HG03378 (cell line): ENCODE measurements at regions not wholly inside any gene's neighbourhood (a gene's known extent, or its start where the extent isn't known, plus 50 kb on each side); places are given as distances from the start of the nearest gene placed in this dataset.

Experiments
- ATAC-seq: cut with Tn5 transposase; IDR thresholded peaks from one replicate; pipeline ENCODE4 v1.9.1; 2021; ENCODE audit warnings: mild to moderate bottlenecking, moderate library complexity; ENCODE audit not compliant: unreplicated experiment

DNA sequence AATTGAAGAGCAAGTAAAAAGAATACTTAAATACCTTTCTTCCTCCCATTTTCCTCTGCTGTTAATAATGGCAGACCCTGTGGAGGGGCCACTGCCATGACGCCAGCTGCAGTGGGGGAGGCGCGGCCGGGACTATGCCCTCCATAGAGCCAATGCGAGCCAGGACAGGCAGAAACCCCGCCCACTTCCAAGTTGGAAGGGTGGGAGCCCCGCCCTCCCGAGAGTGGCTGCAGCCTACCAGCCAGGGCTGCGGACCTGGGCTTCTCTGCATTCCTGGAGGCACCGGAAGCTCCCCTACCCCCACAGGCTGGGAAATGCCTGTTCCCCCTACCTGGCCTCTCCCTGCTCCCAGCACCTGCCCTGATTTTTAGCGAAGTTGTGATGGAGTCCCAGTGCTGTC is 439.4 kb upstream of the CDH19 start:
- no peak for ATAC-seq

DNA sequence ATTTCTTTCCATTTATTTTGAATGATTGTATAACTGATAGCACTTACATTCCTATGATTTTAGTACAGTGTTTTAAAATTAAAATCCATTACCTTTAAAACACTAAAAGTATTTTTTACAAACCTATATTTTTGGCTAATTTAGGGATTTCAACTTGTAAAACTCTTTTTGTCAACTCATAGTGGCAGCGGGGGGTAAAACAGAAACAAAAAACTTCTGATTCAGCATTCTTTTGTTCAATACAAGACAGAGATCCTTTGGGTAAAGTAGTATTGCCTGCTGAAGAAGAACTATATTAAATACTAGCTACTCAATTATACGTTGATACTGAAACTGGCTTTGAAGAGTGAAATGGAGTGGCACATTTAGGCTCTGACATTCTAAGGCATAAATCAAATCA is 437.4 kb upstream of the CDH19 start:
- no peak for ATAC-seq

DNA sequence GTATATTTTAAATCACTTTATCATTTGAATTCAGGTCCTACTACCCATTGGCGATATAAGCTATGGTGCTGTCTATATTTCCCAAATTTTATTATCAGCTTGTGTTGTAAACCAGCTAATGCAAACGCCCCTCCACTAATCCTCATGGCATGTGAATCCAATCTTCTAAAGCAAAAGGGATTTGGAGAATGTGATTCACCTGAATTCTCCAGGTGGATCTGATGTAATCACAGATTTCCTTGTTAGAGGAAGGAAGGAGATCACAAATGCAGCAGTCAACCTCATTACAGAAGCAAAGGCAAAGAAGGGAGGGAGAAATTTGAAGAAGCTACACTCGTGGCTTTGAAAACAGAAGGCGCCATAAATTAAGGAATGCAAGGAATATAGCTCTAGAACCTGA is 431.1 kb upstream of the CDH19 start:
- ATAC-seq = no peak

DNA sequence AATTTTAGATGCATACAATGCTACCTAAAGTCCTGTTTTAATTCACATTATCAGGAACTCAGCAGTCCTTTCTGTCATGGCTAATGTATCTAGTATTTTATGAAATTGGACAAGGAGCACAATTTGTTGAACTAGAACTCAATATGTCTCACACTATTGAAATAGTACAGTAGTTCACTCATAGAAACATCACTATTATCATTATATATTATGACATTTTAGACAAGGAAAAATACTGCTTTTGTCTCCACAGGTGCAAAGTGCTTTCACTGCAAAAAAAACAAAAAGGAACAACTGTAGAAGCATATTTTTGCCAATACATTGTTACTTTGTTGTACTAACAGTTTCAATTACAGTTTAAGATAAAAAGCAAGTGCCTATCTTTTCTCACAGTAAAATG is 419.2 kb upstream of the CDH19 start:
- ATAC-seq = no peak

DNA sequence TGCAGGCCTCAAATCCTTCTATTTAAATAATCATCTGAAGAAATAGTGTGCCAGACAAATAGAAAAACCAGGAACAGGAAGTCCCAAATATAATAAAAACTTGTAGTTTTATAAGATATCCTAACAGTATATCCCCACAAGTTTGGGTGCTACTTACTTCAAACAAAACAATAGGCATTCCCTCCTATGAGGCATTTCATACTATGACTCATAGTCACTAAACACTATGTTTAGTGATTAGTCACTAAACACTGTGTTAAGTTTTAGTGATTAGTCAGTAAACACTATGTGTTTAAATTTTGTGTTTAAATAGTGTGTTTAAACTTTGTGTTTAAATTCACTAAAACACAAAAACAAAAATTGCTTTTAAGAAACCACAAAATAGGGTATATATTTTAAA is 407.0 kb upstream of the CDH19 start:
- ATAC-seq = no peak

DNA sequence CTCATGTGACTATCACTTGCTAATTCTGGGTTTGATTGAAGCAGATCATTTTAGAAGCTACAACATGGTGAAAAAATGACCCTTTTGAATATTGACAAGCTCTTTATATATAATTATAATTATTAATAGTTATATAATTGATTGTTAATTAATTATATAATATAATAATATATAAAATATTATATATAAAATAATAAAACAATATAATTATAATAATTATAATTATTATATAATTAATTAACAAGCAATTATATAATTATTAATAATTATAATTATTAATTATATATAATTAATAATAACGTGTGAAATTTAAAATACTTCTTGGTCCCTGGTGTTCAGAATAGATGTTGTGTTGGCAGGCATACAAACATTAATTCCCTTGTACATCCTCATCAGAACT is 404.1 kb upstream of the CDH19 start:
- ATAC-seq = no peak

DNA sequence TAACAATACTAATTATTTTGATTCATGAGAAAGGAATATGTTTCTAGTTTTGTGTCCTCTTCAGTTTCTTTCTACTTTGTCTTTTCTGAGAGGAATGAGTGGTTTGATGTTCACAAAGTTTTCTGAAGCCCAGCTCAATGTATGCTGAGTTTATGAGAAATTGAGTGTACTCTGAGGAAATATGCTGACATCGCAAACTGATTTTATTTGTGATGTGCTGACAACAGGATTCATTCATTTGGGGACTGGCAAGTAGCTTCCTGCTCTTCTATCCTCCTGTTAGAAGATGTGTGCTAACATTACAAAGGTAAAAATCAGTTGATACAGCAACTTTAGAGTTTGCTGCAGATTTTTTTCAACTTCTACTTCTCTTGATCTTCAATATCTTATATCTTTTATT is 403.2 kb upstream of the CDH19 start:
- no peak for ATAC-seq

DNA sequence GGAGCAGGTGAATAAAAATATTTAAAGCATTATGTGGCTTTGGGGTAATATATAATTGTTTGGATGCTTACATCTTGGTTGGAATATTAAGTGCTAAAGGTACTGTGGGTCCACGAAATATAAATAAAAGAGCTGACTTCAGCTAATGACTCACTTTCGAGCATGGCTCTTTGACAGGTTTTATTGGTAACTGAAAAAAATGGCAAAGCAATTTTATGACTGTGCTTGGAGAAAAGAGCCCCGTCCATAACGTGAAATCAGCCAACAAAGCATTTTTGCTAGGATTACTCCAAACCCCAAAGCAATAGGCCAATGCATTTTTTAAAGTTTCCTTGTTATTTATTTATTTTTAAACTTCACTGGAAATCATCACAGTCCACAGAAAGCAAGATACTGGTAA is 397.2 kb upstream of the CDH19 start:
- no peak for ATAC-seq

DNA sequence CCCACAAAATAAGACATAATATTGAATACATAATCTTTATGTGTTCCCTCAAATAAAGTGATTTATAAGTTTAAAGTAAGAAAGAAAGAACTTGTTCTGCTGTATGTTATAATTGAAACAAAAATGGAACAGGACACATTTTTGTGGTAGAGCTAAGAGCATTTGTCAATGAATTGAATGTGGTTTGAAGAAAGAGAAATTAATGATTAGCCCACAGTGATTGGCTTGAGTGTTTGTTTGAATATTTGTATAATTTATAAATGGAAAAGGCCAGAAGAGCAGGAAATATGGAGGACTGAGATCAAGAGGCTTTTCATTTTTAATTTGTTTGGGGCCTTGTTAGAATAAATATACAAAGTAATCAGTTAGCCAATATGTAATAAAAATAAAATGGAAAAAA is 395.1 kb upstream of the CDH19 start:
- ATAC-seq = no peak

DNA sequence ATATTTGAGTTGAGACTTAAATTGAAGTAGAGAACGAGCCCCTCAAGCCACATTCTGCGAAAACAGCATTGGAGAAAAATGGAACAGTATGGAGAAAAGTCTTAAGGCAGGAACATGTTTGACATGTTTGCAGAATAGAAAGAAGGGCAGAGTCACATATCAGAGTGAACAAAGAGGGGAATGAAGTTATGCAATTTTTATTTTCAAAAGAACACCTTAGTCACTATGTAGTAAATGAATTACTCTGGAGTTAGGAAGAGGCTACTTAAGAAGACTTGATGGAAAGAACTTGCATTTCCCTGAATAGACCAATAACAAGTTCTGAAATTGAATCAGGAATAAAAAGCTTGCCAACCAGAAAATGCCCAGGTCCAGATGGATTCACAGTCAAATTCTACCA is 391.4 kb upstream of the CDH19 start:
- no peak for ATAC-seq

DNA sequence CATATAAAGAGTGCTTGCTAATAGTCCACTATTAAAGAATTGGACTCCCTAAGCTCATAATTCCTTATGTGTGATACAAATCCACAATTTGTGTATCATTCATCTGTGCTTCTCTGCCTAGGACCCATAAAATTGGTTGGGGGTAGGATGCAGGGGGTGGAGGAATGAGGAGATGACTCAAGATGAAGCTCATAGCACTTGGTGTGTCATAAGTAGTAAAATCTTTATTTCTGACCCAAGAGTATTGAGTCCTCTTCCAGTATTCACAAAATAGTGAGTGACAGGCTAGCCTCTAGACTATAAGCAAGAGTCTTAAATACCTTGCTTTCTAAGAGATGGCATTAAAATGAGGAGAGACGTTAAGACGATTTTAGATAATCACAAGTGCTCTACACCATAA is 390.9 kb upstream of the CDH19 start:
- no peak for ATAC-seq

DNA sequence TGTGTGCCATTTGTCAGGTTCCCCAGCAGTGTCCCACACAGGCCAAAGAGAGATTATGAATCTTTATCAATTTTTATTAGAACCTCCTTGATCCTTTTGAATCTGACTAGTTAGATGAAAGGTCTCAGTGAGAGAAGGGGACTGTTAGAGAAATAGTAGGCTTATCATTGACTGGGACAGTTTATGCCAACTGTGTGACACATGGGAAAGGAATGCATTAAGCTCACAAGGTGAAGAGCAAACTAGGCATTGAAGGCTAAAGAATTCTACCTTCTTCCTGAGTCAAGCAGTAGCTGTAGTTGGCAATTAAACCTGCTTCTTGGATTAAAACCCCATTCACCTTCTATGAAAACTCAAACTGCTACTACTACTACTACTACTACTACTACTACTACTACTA is 389.6 kb upstream of the CDH19 start:
- ATAC-seq = no peak

DNA sequence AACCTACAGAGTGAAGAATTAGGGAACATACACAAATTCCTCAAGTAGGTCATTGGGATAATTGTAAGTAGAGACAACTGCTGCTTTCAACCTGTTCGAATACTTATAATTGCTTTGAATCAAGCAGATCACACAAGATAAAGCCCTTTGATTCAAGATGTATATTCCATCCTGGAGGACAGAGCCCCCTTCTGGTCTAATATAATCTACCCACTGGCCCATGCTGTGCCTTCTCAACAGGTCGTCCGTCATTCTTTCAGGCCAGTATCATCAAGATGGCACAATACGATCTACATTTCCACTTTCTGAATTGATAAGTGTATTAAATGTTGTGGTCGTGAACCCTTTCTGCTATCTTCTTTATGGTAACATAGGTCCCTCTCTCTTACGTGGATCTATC is 387.0 kb upstream of the CDH19 start:
- ATAC-seq = no peak

DNA sequence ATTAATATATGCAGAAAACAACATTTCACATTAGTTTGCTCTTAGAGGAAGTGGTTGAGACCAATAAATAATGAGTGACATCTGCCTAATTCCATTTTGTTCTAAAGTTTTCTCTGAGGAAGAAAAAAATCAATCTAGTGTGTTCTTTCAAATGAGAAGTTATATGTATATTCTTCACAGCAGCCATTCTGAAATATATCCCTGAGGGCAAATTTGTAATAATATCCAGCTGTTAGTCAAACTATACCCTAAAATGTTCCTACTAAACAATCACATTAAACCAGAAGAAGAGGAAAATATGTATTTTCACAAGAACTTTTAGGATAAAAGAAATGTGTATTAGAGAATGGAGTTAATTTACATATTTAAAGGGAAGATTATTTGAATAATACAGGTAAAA is 375.1 kb upstream of the CDH19 start:
- ATAC-seq = no peak

DNA sequence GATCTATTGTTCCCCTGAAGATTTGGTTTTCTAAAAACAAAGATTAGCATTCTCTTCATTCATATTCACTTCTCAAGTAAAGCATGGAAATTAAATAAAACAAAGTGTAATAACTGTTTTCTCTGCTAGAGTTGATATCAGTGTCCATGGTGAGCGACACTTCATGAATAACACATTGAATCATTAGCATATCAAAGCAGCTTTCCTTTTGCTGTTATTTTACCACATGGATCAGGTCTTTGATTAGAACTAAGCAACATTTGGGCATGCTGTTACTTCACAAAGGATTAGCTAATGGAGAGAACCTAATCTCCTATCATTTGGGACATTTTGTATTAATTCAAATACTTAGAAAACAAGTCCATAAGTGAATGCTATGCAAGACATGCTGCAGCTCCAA is 368.8 kb upstream of the CDH19 start:
- ATAC-seq = no peak

DNA sequence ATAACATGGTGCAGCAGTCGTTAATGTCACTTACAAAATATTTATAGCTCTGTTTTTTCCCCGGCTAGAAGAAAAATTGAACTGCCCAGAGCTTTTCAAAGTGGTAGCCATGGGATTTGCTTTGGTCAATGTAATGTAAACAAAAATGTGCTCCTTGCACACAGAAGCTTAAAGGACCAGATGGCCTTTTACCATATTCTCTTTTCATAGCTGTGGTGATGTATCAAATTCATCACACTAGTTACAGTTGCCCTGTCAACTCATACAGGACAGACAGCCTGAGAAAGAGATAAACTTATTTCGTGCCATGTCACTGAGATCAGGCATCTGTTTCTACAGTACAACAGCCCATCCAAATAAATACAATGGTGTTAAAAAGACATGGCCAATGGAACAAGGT is 368.1 kb upstream of the CDH19 start:
- ATAC-seq = no peak

DNA sequence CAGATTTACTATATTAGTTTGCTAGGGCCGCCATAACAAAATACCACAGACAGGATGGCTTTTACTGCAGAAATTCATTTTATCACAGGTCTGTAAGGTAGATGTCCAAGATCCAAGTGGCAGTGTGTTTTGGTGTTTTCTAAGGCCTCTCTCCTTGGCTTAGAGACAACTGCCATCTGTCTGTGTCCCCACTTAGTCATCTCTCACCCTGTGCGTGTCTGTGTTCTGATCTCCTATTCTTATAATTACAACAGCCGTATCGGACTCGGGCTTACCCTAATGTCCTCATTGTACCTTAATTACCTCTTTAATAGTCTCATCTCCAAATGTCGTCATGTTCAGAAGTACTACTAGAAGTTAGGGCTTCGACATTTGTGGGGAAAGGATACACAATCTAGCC is 362.3 kb upstream of the CDH19 start:
- no peak for ATAC-seq

DNA sequence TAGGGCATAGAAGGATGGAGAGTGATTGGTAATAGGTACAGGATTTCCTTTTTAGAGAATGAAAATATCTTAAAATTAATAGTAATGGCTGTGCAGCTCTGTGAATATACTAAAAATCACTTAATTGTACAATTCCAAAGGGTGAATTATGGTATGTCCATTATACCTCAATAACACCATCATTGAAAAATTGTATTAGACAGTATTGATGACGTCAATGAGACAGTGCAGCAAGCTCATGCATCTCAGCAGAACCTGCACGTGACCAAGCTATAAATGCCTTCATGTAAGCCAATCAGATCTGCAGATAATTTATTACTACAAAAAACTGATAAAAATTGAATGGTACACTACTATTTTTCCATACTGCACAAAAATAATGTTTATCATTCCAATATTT is 354.4 kb upstream of the CDH19 start:
- no peak for ATAC-seq

DNA sequence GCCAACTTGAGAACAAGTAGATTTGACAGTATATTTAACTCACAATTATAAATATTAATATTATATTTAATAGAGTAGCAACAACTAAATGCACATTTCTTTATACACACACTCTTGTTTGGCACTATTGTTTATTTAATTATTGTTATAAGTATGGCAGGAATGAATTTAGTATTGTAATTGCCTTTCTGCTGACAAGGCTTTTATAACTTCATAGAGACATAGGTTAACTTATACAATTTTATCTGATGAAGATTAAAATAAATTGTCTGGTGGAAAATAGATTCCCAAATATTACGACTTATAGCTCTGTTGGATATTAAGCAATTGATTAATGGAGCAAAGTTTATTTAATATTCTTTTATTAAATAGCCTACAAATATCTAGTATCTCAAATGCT is 347.9 kb upstream of the CDH19 start:
- no peak for ATAC-seq

DNA sequence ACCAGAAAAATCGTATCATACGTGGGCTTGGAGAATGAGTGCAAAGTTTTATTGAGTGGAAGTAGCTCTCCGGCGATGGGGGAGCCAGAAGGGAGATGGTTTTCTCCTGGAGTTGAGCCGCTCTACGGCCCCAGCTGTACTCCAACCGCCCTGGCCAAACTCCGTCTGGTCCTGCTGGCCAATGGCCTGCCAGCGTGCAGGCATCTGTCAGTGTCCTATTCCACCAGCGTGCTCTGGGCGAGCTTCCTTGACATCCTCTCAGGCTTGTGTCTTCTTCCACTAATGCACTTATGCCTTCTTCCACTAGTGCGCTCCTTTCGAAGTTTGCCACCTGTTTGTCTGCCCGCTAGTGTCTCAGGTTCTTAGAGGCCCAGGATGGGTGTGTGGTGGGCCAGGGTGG is 345.5 kb upstream of the CDH19 start:
- ATAC-seq = no peak

DNA sequence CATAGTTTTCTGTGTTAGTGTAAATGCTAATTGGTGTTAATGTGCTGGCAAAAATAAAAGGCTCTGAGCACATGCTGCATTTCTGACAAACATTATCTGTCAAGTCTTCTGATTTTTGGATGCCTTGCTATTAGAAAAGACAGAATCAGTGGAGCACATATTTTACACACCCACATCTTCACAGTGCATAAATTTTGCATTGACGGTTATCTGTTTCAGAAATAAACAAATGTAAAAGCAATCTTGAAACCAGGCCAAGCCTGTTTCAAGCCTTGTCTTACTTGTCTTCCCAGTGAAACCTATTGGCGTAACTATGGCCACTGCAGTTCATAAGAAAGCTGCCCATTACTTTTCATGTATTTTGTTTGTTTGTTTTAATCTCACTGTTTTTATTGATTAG is 333.7 kb upstream of the CDH19 start:
- no peak for ATAC-seq

DNA sequence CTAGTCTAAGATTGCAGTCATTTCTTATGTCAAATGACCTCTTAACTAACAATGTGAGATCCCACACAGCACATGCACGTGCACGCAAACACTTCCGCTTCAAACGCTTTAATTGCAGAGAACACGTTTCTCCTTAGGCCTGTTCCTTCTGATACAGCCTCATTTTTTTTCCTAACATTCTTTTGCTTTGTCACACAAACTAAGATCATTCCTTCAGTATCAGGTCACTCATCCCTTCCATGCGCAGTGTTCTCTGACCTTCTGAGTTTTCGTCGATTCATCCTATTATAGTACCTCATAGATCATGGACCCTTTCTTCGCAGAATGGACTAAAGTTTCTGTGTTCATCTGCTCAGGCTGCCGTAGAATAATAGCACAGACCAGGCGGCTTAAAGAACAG is 327.1 kb upstream of the CDH19 start:
- no peak for ATAC-seq

DNA sequence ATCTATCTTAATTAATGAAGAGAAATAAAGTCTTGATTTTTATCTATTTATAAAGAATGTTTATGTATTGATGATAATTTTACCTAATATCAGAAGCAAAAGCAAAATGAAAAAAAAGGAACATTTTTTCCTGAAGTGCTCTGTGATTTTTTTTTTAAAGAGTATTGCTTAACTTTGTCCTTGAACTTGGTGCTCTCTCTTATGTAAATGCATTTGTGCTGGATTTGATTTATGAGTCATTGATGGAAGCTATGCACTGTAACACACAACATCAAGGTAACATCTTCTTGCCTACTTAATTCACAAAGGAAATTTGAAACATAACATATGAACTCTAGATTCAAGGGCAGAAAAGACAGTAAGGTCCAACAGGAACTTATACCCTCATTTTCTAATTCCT is 312.9 kb upstream of the CDH19 start:
- ATAC-seq = no peak

DNA sequence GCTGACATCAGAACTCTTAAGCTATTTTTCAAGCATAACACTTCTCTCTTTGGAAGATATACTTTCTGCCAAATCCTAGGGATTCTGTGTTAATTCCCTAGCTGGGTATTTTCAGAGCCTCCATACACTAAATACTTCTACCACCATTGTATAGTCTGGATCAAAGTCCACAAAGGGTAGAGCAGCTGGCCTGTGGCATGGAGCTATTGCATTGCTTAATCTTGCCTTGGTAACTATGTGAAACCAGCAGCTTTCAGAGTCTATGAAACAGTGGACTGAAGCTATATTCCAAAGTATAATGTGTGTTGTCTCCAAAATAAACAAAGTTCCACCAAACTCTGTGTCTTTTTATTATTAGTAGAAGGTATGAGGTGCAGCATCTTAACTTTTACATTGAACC is 296.9 kb upstream of the CDH19 start:
- no peak for ATAC-seq
